ENCODE measurements at regions not wholly inside any gene's neighbourhood (a gene's known extent, or its start where the extent isn't known, plus 50 kb on each side); places are given as distances from the start of the nearest gene placed in this dataset.

DNA sequence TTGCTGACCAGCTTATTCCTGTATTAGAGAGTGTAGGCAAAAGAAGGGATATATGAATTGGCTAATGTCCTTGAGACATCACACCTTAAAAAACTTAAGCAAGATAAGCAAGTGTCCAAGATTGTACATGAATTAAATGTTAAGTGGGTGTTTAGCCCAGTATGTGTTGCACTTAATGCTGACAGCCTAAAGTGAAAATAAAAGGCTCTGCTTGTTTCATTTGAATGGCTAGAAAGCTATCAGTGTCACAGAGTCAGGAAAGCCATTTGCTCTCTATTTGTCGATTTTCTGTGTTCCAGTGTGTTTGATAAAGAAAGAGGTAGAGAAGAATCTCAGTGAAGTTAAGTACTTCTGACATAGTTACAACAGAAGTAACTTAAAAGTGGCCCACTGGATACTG is 744.9 kb downstream of the ANKRD7 start:
- no peak for TF ChIP-seq KDM1A (IDR thresholded peaks at IDR 0.05; ENCODE audit: low read depth)
- no peak for TF ChIP-seq CHD4 (IDR thresholded peaks at IDR 0.05; ENCODE audit: borderline replicate concordance)
- TF ChIP-seq, protein P1, sequence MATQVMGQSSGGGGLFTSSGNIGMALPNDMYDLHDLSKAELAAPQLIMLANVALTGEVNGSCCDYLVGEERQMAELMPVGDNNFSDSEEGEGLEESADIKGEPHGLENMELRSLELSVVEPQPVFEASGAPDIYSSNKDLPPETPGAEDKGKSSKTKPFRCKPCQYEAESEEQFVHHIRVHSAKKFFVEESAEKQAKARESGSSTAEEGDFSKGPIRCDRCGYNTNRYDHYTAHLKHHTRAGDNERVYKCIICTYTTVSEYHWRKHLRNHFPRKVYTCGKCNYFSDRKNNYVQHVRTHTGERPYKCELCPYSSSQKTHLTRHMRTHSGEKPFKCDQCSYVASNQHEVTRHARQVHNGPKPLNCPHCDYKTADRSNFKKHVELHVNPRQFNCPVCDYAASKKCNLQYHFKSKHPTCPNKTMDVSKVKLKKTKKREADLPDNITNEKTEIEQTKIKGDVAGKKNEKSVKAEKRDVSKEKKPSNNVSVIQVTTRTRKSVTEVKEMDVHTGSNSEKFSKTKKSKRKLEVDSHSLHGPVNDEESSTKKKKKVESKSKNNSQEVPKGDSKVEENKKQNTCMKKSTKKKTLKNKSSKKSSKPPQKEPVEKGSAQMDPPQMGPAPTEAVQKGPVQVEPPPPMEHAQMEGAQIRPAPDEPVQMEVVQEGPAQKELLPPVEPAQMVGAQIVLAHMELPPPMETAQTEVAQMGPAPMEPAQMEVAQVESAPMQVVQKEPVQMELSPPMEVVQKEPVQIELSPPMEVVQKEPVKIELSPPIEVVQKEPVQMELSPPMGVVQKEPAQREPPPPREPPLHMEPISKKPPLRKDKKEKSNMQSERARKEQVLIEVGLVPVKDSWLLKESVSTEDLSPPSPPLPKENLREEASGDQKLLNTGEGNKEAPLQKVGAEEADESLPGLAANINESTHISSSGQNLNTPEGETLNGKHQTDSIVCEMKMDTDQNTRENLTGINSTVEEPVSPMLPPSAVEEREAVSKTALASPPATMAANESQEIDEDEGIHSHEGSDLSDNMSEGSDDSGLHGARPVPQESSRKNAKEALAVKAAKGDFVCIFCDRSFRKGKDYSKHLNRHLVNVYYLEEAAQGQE (IDR thresholded peaks at IDR 0.05) = no peak
- no peak for TF ChIP-seq RCOR1 (IDR thresholded peaks at IDR 0.05; ENCODE audit: low read depth, low read length)
- TF ChIP-seq, protein P2, sequence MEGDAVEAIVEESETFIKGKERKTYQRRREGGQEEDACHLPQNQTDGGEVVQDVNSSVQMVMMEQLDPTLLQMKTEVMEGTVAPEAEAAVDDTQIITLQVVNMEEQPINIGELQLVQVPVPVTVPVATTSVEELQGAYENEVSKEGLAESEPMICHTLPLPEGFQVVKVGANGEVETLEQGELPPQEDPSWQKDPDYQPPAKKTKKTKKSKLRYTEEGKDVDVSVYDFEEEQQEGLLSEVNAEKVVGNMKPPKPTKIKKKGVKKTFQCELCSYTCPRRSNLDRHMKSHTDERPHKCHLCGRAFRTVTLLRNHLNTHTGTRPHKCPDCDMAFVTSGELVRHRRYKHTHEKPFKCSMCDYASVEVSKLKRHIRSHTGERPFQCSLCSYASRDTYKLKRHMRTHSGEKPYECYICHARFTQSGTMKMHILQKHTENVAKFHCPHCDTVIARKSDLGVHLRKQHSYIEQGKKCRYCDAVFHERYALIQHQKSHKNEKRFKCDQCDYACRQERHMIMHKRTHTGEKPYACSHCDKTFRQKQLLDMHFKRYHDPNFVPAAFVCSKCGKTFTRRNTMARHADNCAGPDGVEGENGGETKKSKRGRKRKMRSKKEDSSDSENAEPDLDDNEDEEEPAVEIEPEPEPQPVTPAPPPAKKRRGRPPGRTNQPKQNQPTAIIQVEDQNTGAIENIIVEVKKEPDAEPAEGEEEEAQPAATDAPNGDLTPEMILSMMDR (IDR thresholded peaks at IDR 0.05) = no peak
- TF ChIP-seq, protein P3, sequence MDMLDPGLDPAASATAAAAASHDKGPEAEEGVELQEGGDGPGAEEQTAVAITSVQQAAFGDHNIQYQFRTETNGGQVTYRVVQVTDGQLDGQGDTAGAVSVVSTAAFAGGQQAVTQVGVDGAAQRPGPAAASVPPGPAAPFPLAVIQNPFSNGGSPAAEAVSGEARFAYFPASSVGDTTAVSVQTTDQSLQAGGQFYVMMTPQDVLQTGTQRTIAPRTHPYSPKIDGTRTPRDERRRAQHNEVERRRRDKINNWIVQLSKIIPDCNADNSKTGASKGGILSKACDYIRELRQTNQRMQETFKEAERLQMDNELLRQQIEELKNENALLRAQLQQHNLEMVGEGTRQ (IDR thresholded peaks at IDR 0.05) = no peak
- TF ChIP-seq MAZ (IDR thresholded peaks at IDR 0.05; ENCODE audit: borderline replicate concordance, low read depth, low read length) = no peak
